OCI-M1 (cell line): ENCODE measurements at regions not wholly inside any gene's neighbourhood (a gene's known extent, or its start where the extent isn't known, plus 50 kb on each side); places are given as distances from the start of the nearest gene placed in this dataset.
"Not testable (repeated sequence)": the region's sequence is repeated elsewhere in the genome, so short reads cannot be mapped to it uniquely, and the experiment has no call there.

Experiments
- DNase-seq: peaks from one replicate; lab custom pipeline; 2025; lab: John Stamatoyannopoulos, UW

DNA sequence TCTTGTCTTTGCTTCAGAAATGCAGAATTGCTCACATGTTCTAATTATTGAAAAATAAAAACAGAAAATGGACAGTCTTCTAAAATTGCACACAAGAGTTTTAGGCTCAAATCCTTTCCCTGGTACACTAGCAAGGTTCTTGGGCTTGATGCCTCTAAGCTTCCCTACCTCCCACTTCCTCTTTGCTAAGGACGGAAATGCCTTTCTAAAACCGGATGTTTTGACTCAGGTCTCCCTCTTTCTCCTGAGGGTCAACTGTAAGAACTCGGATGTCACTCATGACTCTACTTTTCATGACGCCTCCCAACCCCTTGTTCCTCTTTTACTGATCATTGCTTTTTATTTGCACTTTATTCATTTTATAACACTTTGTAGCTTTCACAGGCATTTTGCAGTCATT is 613.5 kb downstream of the C6orf118 start:
- DNase-seq = peak; percentile 40

GRCh38 chr6:164694386-164694785 is 615.0 kb downstream of the C6orf118 start:
- DNase-seq = no peak

DNA sequence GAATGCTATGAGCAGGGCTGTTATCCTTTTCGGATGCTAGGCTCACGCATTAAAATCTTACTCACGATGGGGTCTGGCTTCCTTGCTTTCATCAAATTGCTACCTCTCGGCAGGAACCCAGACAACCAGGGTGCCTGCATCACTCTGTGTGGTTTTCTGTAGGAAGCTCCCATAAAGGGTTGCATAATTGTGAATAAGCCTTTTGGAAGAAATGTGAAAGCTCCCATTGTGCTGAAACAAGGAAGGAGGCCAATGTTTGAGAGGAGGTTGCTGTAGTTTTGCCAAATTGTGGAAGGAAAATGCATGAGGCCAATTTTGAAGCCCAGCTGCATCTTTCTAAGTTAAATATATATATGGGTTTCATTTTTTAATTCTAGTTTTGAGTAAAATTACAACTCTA is 615.5 kb downstream of the C6orf118 start:
- no peak for DNase-seq

- DNase-seq = no peak
Observed at GRCh38 chr6:164692772-164693510, 616.5 kb downstream of the C6orf118 start.

- DNase-seq = no peak
Observed at GRCh38 chr6:164690702-164691500, 618.5 kb downstream of the C6orf118 start.

GRCh38 chr6:164690241-164690640 is 619.2 kb downstream of the C6orf118 start:
- DNase-seq = no peak

DNA sequence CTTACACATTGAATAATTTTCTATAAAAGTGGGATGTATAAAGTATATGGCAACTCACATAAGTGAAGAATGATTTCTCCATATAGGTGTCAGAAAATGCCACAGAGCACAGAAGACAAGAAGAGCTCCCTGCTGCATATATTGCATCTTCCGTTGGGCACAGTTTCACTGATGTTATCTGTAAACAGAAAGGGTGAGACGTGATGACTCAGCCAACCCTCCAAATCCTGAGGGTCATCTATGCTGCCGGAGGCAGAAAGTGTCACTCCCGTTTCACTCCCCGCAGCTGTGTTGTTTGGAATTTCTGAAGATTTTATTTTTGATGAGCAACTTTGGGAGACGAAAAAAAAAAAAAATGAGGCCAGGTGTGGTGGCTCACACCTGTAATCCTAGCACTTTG is 644.1 kb downstream of the C6orf118 start:
- no peak for DNase-seq

- DNase-seq = no peak
Observed at GRCh38 chr6:164663634-164664033, 645.8 kb downstream of the C6orf118 start.

DNA sequence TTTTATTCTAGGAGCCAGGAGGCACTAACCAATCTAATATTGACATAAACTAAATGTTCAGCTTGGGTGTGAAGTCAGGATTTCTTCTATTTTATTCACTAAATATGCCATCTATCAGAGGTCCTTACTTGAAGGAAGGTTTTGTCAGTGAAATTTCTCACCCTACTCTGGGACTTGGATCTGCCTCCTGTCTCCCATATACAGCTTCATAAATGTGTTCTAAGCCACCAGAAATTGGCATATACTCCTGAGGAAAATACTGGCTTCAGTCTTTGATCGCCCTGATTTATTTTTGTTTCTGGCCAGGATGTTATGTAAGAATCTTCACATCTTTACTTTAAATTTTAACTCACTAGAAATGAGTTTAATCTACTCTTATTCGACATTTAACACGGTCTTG is 647.7 kb downstream of the C6orf118 start:
- no peak for DNase-seq

DNA sequence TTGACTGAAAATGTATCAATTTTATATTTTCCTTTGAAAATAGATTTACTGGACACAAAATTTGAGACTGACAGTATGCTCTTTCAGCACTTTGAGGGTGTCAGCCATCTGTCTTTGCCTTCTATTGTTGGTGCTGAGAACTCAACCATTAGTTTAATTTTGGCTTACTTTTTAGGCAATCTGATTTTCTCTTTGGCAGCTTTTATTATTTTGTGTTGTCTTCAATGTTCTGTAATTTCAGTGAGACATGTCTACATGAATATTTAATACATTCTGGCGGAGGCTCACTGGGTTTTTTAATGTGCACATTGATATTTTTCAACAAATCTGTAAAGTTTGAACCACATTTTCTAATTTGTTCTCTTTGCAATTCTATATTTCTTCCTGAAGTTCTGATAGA is 648.6 kb downstream of the C6orf118 start:
- no peak for DNase-seq

- DNase-seq = peak; percentile 27
Observed at GRCh38 chr6:164640956-164641355, 668.4 kb downstream of the C6orf118 start.

DNA sequence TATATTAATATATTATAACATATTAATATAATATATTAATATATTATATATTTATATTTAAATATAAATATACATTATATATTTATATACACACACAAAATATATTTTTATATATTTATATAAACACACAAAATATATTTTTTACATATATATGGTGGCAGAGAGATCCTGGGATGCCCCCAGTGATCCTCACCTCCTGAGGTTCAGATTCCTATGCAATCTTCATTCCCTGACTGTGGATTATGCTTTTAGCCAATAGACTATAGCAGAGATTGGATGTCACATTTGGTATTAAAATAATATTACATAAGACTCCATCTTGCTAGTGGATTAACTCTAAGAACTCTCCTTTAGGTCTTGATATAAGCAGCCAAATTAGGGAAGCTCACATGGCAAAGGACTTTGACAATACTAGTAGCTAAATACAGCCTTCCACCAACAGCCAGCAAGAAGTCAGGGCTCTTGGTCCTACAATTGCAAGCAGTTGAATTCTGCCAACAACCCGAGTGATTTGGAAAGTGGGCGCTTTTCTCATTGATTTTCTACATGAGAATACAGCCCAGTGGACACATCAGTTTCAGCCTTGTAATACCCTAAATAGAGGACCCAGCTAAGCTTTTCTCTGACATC is 681.0 kb downstream of the C6orf118 start:
- DNase-seq = no peak

DNA sequence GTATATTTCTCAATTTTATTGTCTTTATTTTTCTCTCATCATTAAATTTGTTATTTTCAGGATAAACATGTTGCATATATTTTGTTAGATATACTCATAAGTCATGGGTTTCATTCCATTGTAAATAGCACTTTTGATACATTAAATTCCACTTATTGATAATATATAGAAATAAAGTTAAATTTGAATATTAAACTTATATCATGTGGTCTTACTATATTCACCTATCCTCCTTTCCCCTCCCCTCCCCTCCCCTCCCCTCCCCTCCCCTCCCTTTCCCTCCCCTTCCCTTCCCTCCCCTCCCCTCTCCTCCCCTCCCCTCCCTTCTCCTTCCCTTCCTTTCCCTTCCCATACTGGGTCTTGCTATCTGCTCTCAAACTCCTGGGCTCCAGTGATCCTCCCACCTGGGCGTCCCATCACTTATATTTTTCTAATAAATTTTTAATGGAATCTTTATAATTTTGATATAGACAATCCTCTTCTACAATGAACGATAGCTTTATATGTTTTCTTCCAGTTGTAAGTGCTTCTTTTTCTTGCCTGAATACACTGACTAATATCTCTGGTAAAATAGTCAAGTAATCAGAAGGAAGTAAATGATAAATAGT is 692.4 kb downstream of the C6orf118 start:
- no peak for DNase-seq

GRCh38 chr6:164612751-164613150 is 696.7 kb downstream of the C6orf118 start:
- DNase-seq = peak; percentile 31

GRCh38 chr6:164610859-164611258 is 698.5 kb downstream of the C6orf118 start:
- not testable (repeated sequence) for DNase-seq

DNA sequence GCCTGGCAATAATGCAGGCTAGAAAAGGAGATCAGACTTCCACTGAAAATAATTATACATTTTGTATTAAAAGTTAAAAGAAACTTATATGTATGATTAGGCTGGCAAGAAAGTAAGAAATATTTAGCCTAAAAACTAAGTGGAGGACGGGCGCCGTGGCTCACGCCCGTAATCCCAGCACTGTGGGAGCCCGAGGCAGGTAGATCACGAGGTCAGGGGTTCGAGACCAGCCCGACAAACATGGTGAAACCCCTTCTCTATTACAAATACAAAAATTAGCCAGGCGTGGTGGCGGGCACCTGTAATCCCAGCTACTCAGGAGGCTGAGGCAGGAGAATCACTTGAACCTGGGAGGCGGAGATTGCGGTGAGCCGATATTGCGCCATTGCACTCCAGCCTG is 707.0 kb downstream of the C6orf118 start:
- not testable (repeated sequence) for DNase-seq

- no peak for DNase-seq
Observed at GRCh38 chr6:164581563-164581962, 727.8 kb downstream of the C6orf118 start.

DNA sequence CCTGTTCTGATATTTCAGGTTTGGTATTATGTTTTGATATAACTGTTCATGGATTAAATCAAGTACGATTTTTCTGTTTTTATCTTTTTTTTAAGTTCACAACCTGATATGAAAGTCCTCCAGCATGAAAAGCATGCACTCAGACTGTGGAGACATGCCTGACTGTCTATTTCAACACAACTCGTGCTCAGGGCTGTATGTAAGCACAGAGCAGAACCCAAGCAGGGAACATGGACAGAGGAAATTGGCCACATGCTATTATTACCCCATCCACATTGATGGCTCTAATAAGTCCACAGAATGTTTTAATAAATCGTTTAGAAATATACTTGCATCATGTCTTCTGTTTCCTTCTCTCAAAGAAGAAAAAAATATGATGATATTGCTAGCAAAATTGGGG is 730.4 kb downstream of the C6orf118 start:
- DNase-seq = no peak

GRCh38 chr6:164578616-164579015 is 730.8 kb downstream of the C6orf118 start:
- no peak for DNase-seq

DNA sequence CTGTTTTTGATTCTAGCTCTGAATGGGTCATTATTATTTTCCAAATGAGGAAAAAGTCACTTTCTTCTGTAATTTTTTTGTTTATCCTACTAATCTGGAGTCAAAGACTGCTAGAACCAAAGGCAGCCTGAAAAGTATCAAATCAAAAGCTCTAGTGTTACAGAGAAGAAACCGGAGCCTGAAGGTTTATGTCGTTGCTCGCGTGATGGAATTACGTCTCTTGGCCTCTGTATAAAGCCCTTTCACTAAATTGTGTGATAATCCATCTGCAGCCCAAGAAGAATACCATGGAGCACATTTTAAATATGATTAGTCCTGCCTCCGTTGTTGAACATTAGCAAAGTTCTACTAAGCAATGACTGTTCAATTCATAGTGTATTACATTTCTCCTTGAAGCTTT is 738.6 kb downstream of the C6orf118 start:
- DNase-seq = no peak

GRCh38 chr6:164569509-164569908 is 739.9 kb downstream of the C6orf118 start:
- no peak for DNase-seq

GRCh38 chr6:164563924-164564323 is 745.5 kb downstream of the C6orf118 start:
- no peak for DNase-seq

GRCh38 chr6:164561656-164562055 is 747.7 kb downstream of the C6orf118 start:
- no peak for DNase-seq
